HEK293 (cell line): ENCODE measurements at regions not wholly inside any gene's neighbourhood (a gene's known extent, or its start where the extent isn't known, plus 50 kb on each side); places are given as distances from the start of the nearest gene placed in this dataset.

Experiments used
- CTCF ChIA-PET: fragments of 350-600 bp; formaldehyde crosslinking; extraction: SDS; loops from one replicate; lab custom pipeline; 2021; ENCODE audit warnings: antibody characterized with exemption; lab: Yijun Ruan, JAX
- POLR2A ChIA-PET: fragments of 300-600 bp; formaldehyde crosslinking; extraction: SDS; loops from one replicate; lab custom pipeline; 2020; ENCODE audit warnings: antibody characterized with exemption, inconsistent platforms; lab: Yijun Ruan, JAX
- H3K27ac ChIP-seq: fragments of 200-500 bp; sonication (Bioruptor generic); 2 replicates; pipeline ENCODE4 v1.5.1; 2014; ENCODE audit warnings: low read depth, low read length, control low read depth, inconsistent platforms; ENCODE audit errors: extremely low read depth
- H3K36me3 ChIP-seq, 2 experiments: fragments of 200-500 bp in 1 of 2; sonication (Bioruptor generic) in 1 of 2; 1 replicate in 1 of 2; 2 replicates in 1 of 2; pipeline ENCODE4 v1.5.1; 2014 to 2017; ENCODE audit warnings: inconsistent platforms in 2 of 2, low read length in 2 of 2; ENCODE audit not compliant: control insufficient read depth in 2 of 2, insufficient read depth in 1 of 2
- H3K4me1 ChIP-seq: fragments of 200-500 bp; sonication (Bioruptor generic); 2 replicates; pipeline ENCODE4 v1.5.1; 2014; ENCODE audit warnings: mild to moderate bottlenecking, low read length, inconsistent platforms; ENCODE audit not compliant: control insufficient read depth, insufficient read depth
- H3K4me3 ChIP-seq: 2 replicates; pipeline ENCODE4 v1.5.1; 2011; ENCODE audit warnings: low read depth, mild to moderate bottlenecking, control low read depth, low read length, moderate library complexity
- H3K9me3 ChIP-seq: fragments of 200-500 bp; sonication (Bioruptor generic); 2 replicates; pipeline ENCODE4 v1.5.1; 2014; ENCODE audit warnings: low read depth, low read length, inconsistent platforms; ENCODE audit not compliant: control insufficient read depth, insufficient read depth
- GFI1B ChIP-seq: fragments of 450-650 bp; formaldehyde crosslinking; IDR thresholded peaks from 2 replicates; pipeline ENCODE4 v1.5.1; 2016; ENCODE audit warnings: missing biosample characterization, missing genetic modification characterization
- GLI2 ChIP-seq: fragments of 450-650 bp; formaldehyde crosslinking; IDR thresholded peaks from 2 replicates; pipeline ENCODE4; 2017; ENCODE audit warnings: missing biosample characterization, missing genetic modification characterization, low read depth, borderline replicate concordance
- KLF9 ChIP-seq: fragments of 450-650 bp; formaldehyde crosslinking; IDR thresholded peaks from 2 replicates; pipeline ENCODE4 v1.5.1; 2016; ENCODE audit warnings: missing biosample characterization, missing genetic modification characterization, low read depth
- OVOL3 ChIP-seq: fragments of 450-650 bp; formaldehyde crosslinking; IDR thresholded peaks from 2 replicates; pipeline ENCODE4 v1.5.1; 2016; ENCODE audit warnings: missing biosample characterization, missing genetic modification characterization
- PRDM1 ChIP-seq: fragments of 450-650 bp; formaldehyde crosslinking; IDR thresholded peaks from 2 replicates; pipeline ENCODE4; 2016; ENCODE audit warnings: missing biosample characterization, missing genetic modification characterization
- SETDB1 ChIP-seq: IDR thresholded peaks from one replicate; pipeline ENCODE4 v1.6.1; 2017; ENCODE audit warnings: mild to moderate bottlenecking, low read length, moderate library complexity, mixed read lengths; ENCODE audit not compliant: insufficient read length
- SP2 ChIP-seq: fragments of 450-650 bp; formaldehyde crosslinking; IDR thresholded peaks from 2 replicates; pipeline ENCODE4 v1.5.1; 2016; ENCODE audit warnings: missing biosample characterization, missing genetic modification characterization
- ZFHX2 ChIP-seq: fragments of 450-650 bp; formaldehyde crosslinking; conservative IDR thresholded peaks from 2 replicates; pipeline ENCODE4 v1.5.1; 2016; ENCODE audit warnings: missing biosample characterization, missing genetic modification characterization
- ZNF112 ChIP-seq: fragments of 450-650 bp; formaldehyde crosslinking; IDR thresholded peaks from 2 replicates; pipeline ENCODE4 v1.5.0; 2017; ENCODE audit warnings: missing biosample characterization, missing genetic modification characterization
- ZNF169 ChIP-seq: fragments of 450-650 bp; formaldehyde crosslinking; IDR thresholded peaks from 2 replicates; pipeline ENCODE4 v1.5.1; 2016; ENCODE audit warnings: missing biosample characterization, missing genetic modification characterization
- ZNF211 ChIP-seq: fragments of 450-650 bp; formaldehyde crosslinking; IDR thresholded peaks from 2 replicates; pipeline ENCODE4 v1.5.1; 2016; ENCODE audit warnings: low read depth, missing biosample characterization, missing genetic modification characterization
- ZNF23 ChIP-seq: fragments of 450-650 bp; formaldehyde crosslinking; IDR thresholded peaks from 2 replicates; pipeline ENCODE4 v1.5.1; 2016; ENCODE audit warnings: missing biosample characterization, missing genetic modification characterization, borderline replicate concordance
- ZNF341 ChIP-seq: fragments of 450-650 bp; formaldehyde crosslinking; IDR thresholded peaks from 2 replicates; pipeline ENCODE4; 2016; ENCODE audit warnings: low read depth, missing biosample characterization, missing genetic modification characterization
- ZNF350 ChIP-seq: fragments of 450-650 bp; formaldehyde crosslinking; IDR thresholded peaks from 2 replicates; pipeline ENCODE4 v1.5.0; 2017; ENCODE audit warnings: missing biosample characterization, mild to moderate bottlenecking, missing genetic modification characterization
- ZNF530 ChIP-seq: fragments of 450-650 bp; formaldehyde crosslinking; IDR thresholded peaks from 2 replicates; pipeline ENCODE4 v1.5.1; 2016; ENCODE audit warnings: low read depth, missing biosample characterization, missing genetic modification characterization
- ZNF544 ChIP-seq: fragments of 450-650 bp; formaldehyde crosslinking; IDR thresholded peaks from 2 replicates; pipeline ENCODE4 v1.5.0; 2017; ENCODE audit warnings: missing biosample characterization, missing genetic modification characterization
- ZNF621 ChIP-seq: fragments of 450-650 bp; formaldehyde crosslinking; IDR thresholded peaks from 2 replicates; pipeline ENCODE4 v1.5.1; 2017; ENCODE audit warnings: missing biosample characterization, missing genetic modification characterization
- ZNF707 ChIP-seq: fragments of 450-650 bp; formaldehyde crosslinking; IDR thresholded peaks from 2 replicates; pipeline ENCODE4 v1.5.1; 2016; ENCODE audit warnings: missing biosample characterization, missing genetic modification characterization
- ZNF76 ChIP-seq: fragments of 450-650 bp; formaldehyde crosslinking; IDR thresholded peaks from 2 replicates; pipeline ENCODE4; 2016; ENCODE audit warnings: low read depth, missing biosample characterization, missing genetic modification characterization, borderline replicate concordance
- ZNF776 ChIP-seq: fragments of 450-650 bp; formaldehyde crosslinking; IDR thresholded peaks from 2 replicates; pipeline ENCODE4 v1.5.0; 2017; ENCODE audit warnings: missing biosample characterization, missing genetic modification characterization, borderline replicate concordance
- TF ChIP-seq, protein P1 (sequence below): IDR thresholded peaks from 2 replicates; pipeline ENCODE4 v1.6.1; 2011; ENCODE audit warnings: mild to moderate bottlenecking, low read depth, low read length, borderline replicate concordance
- TF ChIP-seq, protein P2 (sequence below): fragments of 450-650 bp; formaldehyde crosslinking; IDR thresholded peaks from 2 replicates; pipeline ENCODE4 v1.5.1; 2016; ENCODE audit warnings: missing biosample characterization, missing genetic modification characterization
- TF ChIP-seq, protein P3 (sequence below): fragments of 450-650 bp; formaldehyde crosslinking; IDR thresholded peaks from 2 replicates; pipeline ENCODE4 v1.5.1; 2016; ENCODE audit warnings: missing biosample characterization, missing genetic modification characterization
- TF ChIP-seq, protein P4 (sequence below): fragments of 450-650 bp; formaldehyde crosslinking; IDR thresholded peaks from 2 replicates; pipeline ENCODE4 v1.5.1; 2016; ENCODE audit warnings: missing biosample characterization, missing genetic modification characterization, low read depth
- TF ChIP-seq, protein P5 (sequence below): fragments of 450-650 bp; formaldehyde crosslinking; IDR thresholded peaks from 2 replicates; pipeline ENCODE4 v1.5.1; 2017; ENCODE audit warnings: missing biosample characterization, missing genetic modification characterization
- TF ChIP-seq, protein P6 (sequence below): fragments of 450-650 bp; formaldehyde crosslinking; IDR thresholded peaks from 2 replicates; pipeline ENCODE4 v1.5.1; 2016; ENCODE audit warnings: missing biosample characterization, missing genetic modification characterization, low read depth

DNA sequence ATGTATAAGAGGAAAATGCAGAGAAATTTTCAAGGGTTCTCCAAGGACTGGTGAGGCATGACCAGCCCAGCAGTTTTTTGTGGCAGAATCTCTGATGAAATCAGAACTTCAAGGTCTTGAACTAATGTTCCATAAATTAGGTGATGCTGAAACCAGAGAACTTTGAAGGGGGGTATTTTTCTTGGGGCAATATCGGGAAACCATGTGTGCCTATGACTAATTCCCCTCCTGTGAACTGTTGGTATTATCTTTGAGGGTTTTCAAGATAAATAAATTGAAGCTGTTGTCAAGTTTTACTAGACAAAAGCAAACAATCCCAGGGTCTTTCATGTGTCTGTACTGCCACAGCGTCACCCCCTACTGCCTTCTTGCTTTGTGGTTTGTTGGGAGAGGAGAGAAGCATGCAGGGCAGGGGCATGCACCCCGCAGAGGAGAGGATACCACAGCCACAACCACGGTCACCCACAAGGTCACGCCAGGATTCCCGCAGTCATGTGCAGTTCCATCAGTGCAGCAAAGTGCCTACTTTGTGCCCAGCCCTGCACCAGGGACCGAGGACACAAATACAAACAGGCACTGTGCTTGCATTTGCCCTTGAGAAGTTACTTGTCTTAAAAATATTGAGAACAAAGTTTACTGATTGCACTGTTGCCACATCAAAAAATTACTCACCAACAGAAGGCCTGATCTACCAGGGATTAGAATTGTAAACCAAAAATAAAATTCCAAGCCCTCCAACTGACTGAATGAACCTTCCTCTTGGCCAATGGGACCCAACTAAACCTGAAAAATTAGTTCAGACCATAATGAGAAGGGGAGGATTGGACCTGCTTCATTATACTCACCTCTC, 413.3 kb upstream of the TRIB2 start (continued):
- TF ChIP-seq, protein P1, sequence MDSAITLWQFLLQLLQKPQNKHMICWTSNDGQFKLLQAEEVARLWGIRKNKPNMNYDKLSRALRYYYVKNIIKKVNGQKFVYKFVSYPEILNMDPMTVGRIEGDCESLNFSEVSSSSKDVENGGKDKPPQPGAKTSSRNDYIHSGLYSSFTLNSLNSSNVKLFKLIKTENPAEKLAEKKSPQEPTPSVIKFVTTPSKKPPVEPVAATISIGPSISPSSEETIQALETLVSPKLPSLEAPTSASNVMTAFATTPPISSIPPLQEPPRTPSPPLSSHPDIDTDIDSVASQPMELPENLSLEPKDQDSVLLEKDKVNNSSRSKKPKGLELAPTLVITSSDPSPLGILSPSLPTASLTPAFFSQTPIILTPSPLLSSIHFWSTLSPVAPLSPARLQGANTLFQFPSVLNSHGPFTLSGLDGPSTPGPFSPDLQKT = no peak
- TF ChIP-seq SETDB1 (no peak), ZNF544 (no peak), ZNF169 (tag by site-specific recombination) (no peak), GLI2 (tag by site-specific recombination) (peak; percentile 97), ZNF23 (no peak), ZNF350 (tag by site-specific recombination) (no peak), OVOL3 (tag by site-specific recombination) (peak; percentile 63)
- TF ChIP-seq, protein P2, sequence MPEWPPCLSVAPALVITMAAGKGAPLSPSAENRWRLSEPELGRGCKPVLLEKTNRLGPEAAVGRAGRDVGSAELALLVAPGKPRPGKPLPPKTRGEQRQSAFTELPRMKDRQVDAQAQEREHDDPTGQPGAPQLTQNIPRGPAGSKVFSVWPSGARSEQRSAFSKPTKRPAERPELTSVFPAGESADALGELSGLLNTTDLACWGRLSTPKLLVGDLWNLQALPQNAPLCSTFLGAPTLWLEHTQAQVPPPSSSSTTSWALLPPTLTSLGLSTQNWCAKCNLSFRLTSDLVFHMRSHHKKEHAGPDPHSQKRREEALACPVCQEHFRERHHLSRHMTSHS (tag by site-specific recombination) = peak; percentile 96
- TF ChIP-seq, all 188 proteins: peak for 77

DNA sequence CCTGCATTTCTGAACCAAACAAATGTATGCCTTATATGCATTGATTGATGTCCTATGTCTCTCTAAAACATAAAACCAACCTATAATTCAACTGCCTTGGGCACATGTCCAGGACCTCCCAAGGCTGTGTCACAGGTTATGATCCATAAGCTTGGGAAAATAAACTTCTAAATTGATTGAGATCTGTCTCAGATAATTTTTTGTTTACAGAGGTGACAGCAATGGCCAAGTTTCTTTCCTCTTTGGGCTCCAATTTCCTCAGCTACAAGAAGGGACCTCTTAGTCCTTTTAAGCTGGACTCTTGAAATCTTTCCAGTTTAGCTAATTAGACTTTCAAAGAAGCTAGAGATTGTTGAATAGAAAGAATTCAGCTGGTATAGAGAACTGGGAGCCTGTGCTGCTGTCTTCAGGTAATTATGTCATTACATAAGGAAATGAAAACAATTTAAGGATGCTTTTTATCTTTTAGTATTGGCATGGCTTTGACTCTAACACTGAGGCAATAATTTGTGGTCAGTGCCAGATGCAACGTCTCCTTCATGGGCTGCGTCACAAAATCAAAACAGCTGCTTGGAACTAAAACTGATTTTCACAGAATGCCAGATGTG, 412.1 kb upstream of the TRIB2 start:
- H3K4me1 ChIP-seq = peaks cover 20% of the 10 kb centered on the region
- H3K36me3 ChIP-seq = no peaks in the 10 kb centered on the region
- no peak overlapping the region for H3K4me3 ChIP-seq
- ChIA-PET CTCF (interaction anchor here (0.5 to 1.8 kb wide), 7 partner anchors 13 to 703 kb away, joined by 3 to 6 read pairs (median 3); no protein-coding TSS in a partner anchor), POLR2A (interaction anchor here (1.2 to 1.7 kb wide), 2 partner anchors 14 to 412 kb away, joined by 10 to 12 read pairs; partner anchors contain the start of gene TRIB2)
- peak overlapping the region; percentile 84 for H3K27ac ChIP-seq
- H3K9me3 ChIP-seq = no peaks in the 10 kb centered on the region
- TF ChIP-seq ZNF621 (no peak), ZNF707 (tag by site-specific recombination) (no peak), ZNF530 (tag by site-specific recombination) (no peak), ZNF211 (tag by site-specific recombination) (no peak), ZNF112 (tag by site-specific recombination) (no peak), ZNF169 (tag by site-specific recombination) (no peak), ZNF341 (tag by site-specific recombination) (no peak), ZNF76 (tag by site-specific recombination) (no peak), ZFHX2 (tag by site-specific recombination) (no peak), GFI1B (tag by site-specific recombination) (peak; percentile 79), PRDM1 (tag by site-specific recombination) (no peak), KLF9 (tag by site-specific recombination) (0 out of 2 replicates have a peak, but pooled peaks have one; percentile 17), ZNF350 (tag by site-specific recombination) (no peak), GLI2 (tag by site-specific recombination) (peak; percentile 90), ZNF776 (tag by site-specific recombination) (no peak), SP2 (tag by site-specific recombination) (peak; percentile 11; the same call in 1 of the 2 replicates)
- TF ChIP-seq, protein P3, sequence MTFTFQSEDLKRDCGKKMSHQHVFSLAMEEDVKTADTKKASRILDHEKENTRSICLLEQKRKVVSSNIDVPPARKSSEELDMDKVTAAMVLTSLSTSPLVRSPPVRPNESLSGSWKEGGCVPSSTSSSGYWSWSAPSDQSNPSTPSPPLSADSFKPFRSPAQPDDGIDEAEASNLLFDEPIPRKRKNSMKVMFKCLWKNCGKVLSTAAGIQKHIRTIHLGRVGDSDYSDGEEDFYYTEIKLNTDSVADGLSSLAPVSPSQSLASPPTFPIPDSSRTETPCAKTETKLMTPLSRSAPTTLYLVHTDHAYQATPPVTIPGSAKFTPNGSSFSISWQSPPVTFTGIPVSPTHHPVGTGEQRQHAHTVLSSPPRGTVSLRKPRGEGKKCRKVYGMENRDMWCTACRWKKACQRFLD (tag by site-specific recombination) = no peak
- TF ChIP-seq, protein P4, sequence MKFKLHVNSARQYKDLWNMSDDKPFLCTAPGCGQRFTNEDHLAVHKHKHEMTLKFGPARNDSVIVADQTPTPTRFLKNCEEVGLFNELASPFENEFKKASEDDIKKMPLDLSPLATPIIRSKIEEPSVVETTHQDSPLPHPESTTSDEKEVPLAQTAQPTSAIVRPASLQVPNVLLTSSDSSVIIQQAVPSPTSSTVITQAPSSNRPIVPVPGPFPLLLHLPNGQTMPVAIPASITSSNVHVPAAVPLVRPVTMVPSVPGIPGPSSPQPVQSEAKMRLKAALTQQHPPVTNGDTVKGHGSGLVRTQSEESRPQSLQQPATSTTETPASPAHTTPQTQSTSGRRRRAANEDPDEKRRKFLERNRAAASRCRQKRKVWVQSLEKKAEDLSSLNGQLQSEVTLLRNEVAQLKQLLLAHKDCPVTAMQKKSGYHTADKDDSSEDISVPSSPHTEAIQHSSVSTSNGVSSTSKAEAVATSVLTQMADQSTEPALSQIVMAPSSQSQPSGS (tag by site-specific recombination) = no peak; the same call in none of the 2 replicates
- TF ChIP-seq, protein P5, sequence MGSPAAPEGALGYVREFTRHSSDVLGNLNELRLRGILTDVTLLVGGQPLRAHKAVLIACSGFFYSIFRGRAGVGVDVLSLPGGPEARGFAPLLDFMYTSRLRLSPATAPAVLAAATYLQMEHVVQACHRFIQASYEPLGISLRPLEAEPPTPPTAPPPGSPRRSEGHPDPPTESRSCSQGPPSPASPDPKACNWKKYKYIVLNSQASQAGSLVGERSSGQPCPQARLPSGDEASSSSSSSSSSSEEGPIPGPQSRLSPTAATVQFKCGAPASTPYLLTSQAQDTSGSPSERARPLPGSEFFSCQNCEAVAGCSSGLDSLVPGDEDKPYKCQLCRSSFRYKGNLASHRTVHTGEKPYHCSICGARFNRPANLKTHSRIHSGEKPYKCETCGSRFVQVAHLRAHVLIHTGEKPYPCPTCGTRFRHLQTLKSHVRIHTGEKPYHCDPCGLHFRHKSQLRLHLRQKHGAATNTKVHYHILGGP = peak; percentile 53
- TF ChIP-seq, protein P6, sequence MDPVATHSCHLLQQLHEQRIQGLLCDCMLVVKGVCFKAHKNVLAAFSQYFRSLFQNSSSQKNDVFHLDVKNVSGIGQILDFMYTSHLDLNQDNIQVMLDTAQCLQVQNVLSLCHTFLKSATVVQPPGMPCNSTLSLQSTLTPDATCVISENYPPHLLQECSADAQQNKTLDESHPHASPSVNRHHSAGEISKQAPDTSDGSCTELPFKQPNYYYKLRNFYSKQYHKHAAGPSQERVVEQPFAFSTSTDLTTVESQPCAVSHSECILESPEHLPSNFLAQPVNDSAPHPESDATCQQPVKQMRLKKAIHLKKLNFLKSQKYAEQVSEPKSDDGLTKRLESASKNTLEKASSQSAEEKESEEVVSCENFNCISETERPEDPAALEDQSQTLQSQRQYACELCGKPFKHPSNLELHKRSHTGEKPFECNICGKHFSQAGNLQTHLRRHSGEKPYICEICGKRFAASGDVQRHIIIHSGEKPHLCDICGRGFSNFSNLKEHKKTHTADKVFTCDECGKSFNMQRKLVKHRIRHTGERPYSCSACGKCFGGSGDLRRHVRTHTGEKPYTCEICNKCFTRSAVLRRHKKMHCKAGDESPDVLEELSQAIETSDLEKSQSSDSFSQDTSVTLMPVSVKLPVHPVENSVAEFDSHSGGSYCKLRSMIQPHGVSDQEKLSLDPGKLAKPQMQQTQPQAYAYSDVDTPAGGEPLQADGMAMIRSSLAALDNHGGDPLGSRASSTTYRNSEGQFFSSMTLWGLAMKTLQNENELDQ = no peak
